Iris pigment epithelial cell (primary cell): ENCODE measurements at regions not wholly inside any gene's neighbourhood (a gene's known extent, or its start where the extent isn't known, plus 50 kb on each side); places are given as distances from the start of the nearest gene placed in this dataset.
"Not testable (repeated sequence)": the region's sequence is repeated elsewhere in the genome, so short reads cannot be mapped to it uniquely, and the experiment has no call there.

ENCODE experiments used
- DNase-seq: peaks from one replicate; pipeline ENCODE4 v3.0.0-alpha.2; 2011; ENCODE audit warnings: low read depth

- DNase-seq = peak; percentile 62
These were observed 63.9 kb downstream of the NFKBIZ start for GRCh38 chr3:101913168-101913567.

GRCh38 chr3:101917761-101918160 lies 68.4 kb downstream of the NFKBIZ start:
- DNase-seq = not testable (repeated sequence)

GRCh38 chr3:101922151-101922725 lies 72.9 kb downstream of the NFKBIZ start:
- DNase-seq = not testable (repeated sequence)

GRCh38 chr3:101924621-101925020 lies 75.3 kb downstream of the NFKBIZ start:
- peak; percentile 21 for DNase-seq

GRCh38 chr3:101925124-101925523 lies 75.8 kb downstream of the NFKBIZ start:
- DNase-seq = not testable (repeated sequence)

GRCh38 chr3:101925564-101925963 lies 76.2 kb downstream of the NFKBIZ start:
- DNase-seq = no peak

- DNase-seq = peak; percentile 23
These were observed 77.3 kb downstream of the NFKBIZ start for GRCh38 chr3:101926594-101927105.

GRCh38 chr3:101928890-101929289 lies 79.6 kb downstream of the NFKBIZ start:
- DNase-seq = peak; percentile 65

- DNase-seq = no peak
These were observed 81.8 kb downstream of the NFKBIZ start for GRCh38 chr3:101931081-101931480.

- no peak for DNase-seq
These were observed 83.2 kb downstream of the NFKBIZ start for GRCh38 chr3:101932326-101933068.

- peak; percentile 94 for DNase-seq
These were observed 87.4 kb downstream of the NFKBIZ start for GRCh38 chr3:101936419-101937356.

GRCh38 chr3:101938262-101938847 lies 89.0 kb downstream of the NFKBIZ start:
- DNase-seq = peak; percentile 20

GRCh38 chr3:101939361-101940049 lies 90.2 kb downstream of the NFKBIZ start:
- no peak for DNase-seq

- peak; percentile 99 for DNase-seq
These were observed 91.4 kb downstream of the NFKBIZ start for GRCh38 chr3:101940521-101941317.

GRCh38 chr3:101941318-101942040 lies 92.2 kb downstream of the NFKBIZ start:
- peak; percentile 78 for DNase-seq

GRCh38 chr3:101942356-101942755 lies 93.0 kb downstream of the NFKBIZ start:
- peak; percentile 55 for DNase-seq

- no peak for DNase-seq
These were observed 93.7 kb downstream of the NFKBIZ start for GRCh38 chr3:101943029-101943428.

GRCh38 chr3:101944308-101944707 lies 95.0 kb downstream of the NFKBIZ start:
- DNase-seq = no peak

- no peak for DNase-seq
These were observed 96.7 kb downstream of the NFKBIZ start for GRCh38 chr3:101945980-101946379.

- no peak for DNase-seq
These were observed 97.6 kb downstream of the NFKBIZ start for GRCh38 chr3:101946906-101947305.
